ENCODE measurements at regions not wholly inside any gene's neighbourhood (a gene's known extent, or its start where the extent isn't known, plus 50 kb on each side); places are given as distances from the start of the nearest gene placed in this dataset.

DNA sequence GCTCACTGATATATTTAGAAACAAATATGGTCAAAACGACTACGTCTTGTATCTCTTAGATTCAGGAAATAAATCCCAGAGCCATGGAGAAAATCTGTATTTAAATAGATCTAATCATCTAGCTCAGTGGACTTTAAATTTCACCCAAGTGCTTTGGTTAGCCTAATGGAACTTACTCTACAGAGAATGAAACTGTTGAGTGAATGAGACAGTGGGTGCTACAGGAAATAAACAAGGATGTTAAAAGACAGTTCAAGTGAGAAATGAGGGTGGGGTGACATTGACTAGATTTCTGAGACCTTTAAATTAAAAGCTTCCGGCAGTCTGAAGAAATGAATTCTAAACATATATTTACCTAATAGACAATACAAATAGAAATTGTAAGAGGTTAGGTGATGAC is 2197.0 kb downstream of the ARAP2 start:
- TF ChIP-seq, protein P1, sequence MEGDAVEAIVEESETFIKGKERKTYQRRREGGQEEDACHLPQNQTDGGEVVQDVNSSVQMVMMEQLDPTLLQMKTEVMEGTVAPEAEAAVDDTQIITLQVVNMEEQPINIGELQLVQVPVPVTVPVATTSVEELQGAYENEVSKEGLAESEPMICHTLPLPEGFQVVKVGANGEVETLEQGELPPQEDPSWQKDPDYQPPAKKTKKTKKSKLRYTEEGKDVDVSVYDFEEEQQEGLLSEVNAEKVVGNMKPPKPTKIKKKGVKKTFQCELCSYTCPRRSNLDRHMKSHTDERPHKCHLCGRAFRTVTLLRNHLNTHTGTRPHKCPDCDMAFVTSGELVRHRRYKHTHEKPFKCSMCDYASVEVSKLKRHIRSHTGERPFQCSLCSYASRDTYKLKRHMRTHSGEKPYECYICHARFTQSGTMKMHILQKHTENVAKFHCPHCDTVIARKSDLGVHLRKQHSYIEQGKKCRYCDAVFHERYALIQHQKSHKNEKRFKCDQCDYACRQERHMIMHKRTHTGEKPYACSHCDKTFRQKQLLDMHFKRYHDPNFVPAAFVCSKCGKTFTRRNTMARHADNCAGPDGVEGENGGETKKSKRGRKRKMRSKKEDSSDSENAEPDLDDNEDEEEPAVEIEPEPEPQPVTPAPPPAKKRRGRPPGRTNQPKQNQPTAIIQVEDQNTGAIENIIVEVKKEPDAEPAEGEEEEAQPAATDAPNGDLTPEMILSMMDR (IDR thresholded peaks at IDR 0.05): no peak
- H3K27ac ChIP-seq: no peak overlapping the region
- H3K4me3 ChIP-seq: no peak overlapping the region
- DNase-seq (ENCODE audit: low spot score): no peak

DNA sequence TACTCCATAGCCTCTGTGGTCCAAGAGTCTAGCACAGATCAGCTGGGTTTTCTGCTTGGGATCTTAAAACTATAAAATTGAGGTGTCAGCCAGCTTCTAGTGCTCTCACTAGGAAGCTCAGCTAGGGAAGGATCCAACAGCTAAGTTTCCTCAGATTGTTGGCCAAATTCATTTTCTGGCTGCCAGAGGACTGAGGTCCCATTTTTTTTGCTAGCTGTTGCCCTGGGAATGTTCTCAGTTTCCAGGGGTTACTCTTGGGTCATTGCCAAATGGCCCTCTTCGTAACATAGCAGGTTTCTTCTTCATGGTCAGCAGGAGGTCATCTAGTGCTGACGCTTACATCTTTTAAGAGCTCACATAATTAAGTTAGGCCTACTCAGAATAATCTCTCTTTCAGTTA is 2178.2 kb downstream of the ARAP2 start:
- Histone ChIP-seq H3K4me3 (no peak overlapping the region), H3K27ac (no peak overlapping the region)
- TF ChIP-seq, protein P1 (IDR thresholded peaks at IDR 0.05): no peak
- DNase-seq (ENCODE audit: low spot score): no peak

DNA sequence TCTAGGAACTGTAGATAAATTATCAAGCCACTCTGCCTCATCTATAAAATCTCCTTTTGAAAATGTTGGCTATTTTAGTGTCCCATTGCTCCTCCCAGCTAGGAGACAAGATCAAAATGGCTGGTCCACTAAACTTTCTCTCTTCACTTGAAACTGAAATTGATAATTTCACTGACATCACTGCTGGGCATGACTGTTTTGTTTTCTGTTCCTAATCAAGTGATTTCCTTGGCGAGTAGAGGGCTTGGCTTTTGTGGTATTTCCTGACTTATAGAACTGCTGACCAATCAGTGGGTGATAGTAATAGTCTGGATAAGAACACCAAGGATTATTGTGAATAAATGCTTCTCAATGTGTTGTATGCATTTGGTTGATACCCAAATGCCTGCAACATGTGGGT is 2152.9 kb downstream of the ARAP2 start:
- TF ChIP-seq, protein P1 (IDR thresholded peaks at IDR 0.05): no peak
- Histone ChIP-seq H3K27ac (no peak overlapping the region), H3K4me3 (no peak overlapping the region)
- no peak for DNase-seq (ENCODE audit: low spot score)

DNA sequence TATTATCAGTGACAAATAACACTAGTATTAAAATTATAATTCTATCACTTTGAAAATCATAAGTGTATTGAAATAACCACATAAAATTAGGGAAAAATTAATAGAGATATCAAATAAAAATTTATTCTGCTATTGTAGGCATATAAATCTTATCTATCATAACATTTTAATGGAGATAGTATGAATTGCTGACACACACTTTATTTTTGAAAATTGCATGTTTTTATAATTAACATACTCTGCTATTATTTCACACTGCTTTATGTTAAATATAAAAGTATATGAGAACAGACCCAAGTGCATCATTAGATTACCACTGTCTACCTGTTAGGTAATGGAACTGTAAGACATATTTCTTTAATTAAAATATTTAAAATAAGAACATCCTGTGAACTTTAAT is 2150.2 kb downstream of the ARAP2 start:
- no peak overlapping the region for H3K27ac ChIP-seq
- no peak for DNase-seq (ENCODE audit: low spot score)
- no peak overlapping the region for H3K4me3 ChIP-seq
- TF ChIP-seq, protein P1 (IDR thresholded peaks at IDR 0.05): no peak

DNA sequence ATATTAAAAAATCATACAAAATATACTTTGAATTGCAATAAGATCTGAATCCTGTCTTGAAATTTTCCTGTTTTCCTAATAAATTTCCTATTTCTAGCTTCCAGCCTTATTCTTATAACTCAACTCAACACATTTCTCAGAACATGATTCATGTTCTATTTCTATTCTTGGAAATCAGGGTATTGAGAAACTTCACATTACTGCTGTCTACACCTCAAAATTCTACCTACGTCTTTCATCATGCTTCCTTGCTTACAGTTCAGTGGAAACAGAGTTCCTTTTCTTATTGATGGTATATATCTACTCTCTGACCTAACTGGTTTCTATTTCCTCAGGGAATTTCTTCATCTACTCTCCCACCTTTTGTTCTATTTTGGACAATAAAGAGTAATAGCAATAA is 2139.0 kb downstream of the ARAP2 start:
- no peak for DNase-seq (ENCODE audit: low spot score)
- TF ChIP-seq, protein P1 (IDR thresholded peaks at IDR 0.05): no peak
- no peak overlapping the region for H3K4me3 ChIP-seq
- no peak overlapping the region for H3K27ac ChIP-seq

DNA sequence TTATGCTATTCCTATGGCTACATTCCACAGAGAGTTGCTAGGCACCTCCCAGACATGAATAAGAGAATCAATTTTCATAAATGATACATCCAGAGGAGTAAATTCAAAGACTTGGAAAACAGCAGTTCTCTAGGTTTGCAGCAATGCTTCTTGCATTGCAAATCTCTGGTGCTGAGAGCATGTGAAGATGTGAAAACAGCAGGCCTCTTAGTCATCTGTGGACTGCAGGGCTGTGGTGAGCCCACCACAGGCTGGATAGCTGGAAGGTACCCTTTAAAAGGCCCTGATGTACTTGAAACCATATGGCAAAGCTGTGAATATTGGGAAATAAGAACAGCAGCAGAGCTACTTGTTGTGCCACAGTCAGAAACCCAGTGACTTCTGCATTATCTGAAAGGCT is 2135.9 kb downstream of the ARAP2 start:
- Histone ChIP-seq H3K4me3 (no peak overlapping the region), H3K27ac (no peak overlapping the region)
- TF ChIP-seq, protein P1 (IDR thresholded peaks at IDR 0.05): no peak
- no peak for DNase-seq (ENCODE audit: low spot score)

DNA sequence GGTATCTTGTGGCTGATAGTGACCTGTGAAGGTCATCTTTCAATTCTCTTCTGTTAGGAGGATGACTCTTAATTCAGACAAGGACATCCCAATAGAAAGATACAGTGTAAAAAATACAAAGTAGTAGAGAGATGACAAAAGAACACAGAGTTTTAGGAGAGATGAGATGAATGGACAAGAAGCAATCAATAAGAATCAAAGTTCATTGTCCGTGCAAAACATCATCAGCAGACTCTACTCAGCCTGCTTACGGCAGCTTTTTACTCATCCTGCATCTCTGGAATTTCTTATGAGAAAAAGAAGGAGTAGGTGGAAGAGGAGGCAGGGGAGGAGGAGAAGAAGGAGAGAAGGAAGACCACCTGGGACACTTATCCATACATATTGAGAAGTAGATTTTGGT is 2131.7 kb downstream of the ARAP2 start:
- DNase-seq (ENCODE audit: low spot score): no peak
- Histone ChIP-seq H3K4me3 (no peak overlapping the region), H3K27ac (no peak overlapping the region)
- TF ChIP-seq, protein P1 (IDR thresholded peaks at IDR 0.05): no peak
